HuH-7.5 (cell line): ENCODE measurements at regions not wholly inside any gene's neighbourhood (a gene's known extent, or its start where the extent isn't known, plus 50 kb on each side); places are given as distances from the start of the nearest gene placed in this dataset.
"Not testable (repeated sequence)": the region's sequence is repeated elsewhere in the genome, so short reads cannot be mapped to it uniquely, and the experiment has no call there.

Source experiments
- DNase-seq: peaks from one replicate; pipeline ENCODE4 v3.0.0; 2011; ENCODE audit warnings: low spot score

GRCh38 chr17:14427900-14428647 is 127.2 kb downstream of the HS3ST3B1 start:
- DNase-seq, result no peak

DNA sequence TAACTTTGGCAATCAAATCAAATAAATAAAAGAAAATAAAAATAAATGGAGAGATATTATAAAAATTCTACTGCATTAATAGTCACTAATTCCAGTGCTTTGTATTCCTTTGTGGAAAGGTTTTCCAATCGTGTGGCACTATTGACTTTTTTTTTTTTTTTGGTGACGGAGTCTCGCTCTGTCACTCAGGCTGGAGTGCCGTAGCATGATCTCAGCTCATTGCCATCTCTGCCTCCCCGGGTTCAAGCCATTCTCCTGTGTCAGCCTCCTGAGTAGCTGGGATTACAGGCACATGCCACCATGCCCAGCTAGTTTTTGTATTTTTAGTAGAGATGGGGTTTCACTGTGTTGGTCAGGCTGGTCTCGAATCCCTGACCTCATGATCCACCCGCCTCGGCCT is 122.3 kb downstream of the HS3ST3B1 start:
- DNase-seq, result not testable (repeated sequence)

GRCh38 chr17:14417336-14417735 is 116.5 kb downstream of the HS3ST3B1 start:
- DNase-seq, result no peak

DNA sequence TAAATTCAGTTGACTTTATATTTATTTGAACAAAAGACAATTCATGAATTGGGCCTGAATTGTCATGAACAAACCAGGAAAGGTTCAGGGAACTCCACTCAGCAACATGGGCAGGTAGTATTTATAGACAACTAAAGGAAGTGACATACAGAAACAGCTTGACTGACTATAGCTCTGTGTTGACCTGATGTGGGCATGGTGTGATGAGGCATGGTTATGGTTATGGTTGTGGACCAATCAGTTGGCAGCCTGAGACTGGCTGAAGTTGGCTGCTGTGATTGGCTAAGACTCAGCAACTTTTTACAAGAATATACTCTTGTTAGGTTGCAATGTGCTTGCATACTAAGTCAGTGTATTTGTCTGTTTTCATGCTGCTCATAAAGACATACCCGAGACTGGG is 108.4 kb downstream of the HS3ST3B1 start:
- no peak for DNase-seq

- DNase-seq, result no peak
These were observed 106.7 kb downstream of the HS3ST3B1 start for GRCh38 chr17:14407541-14407940.

DNA sequence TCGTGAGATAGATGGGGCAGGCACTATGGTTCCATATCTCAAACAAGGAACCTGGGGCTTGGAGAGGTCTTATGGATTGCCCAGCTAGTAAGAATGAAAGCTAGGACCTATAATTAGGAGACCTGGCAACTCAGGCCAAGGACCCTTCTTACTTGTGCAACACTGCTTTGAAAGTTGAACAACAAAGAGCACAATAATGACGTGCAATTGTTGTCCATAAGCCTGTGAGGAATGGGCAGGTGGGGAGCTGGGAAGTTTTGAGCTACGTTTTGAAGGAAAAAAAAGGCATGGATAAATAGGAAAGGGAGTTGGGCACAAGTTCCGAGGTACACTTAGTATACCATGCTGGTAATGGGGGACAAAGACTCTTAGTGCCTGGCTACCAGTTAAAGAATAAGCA is 104.3 kb downstream of the HS3ST3B1 start:
- DNase-seq, result no peak
